SK-N-SH treated with all-trans-retinoic acid at 6 μM for 48 hours (cell line): ENCODE measurements at regions not wholly inside any gene's neighbourhood (a gene's known extent, or its start where the extent isn't known, plus 50 kb on each side); places are given as distances from the start of the nearest gene placed in this dataset.

Experiments
- ATAC-seq: fragments of 200-7000 bp; cut with Tn5 transposase; 3 replicates; pipeline ENCODE4 v1.9.1; 2020; ENCODE audit warnings: mild to moderate bottlenecking, moderate library complexity
- ARNTL ChIP-seq: fragments of 450-650 bp; formaldehyde crosslinking; IDR thresholded peaks from 2 replicates; pipeline ENCODE4 v1.5.0; 2020; ENCODE audit warnings: low read depth, mild to moderate bottlenecking, moderate library complexity, borderline replicate concordance
- BACH2 ChIP-seq: fragments of 250-450 bp; sonication (Bioruptor Pico); IDR thresholded peaks from 2 replicates; pipeline ENCODE4 v1.9.0; 2021; ENCODE audit warnings: mild to moderate bottlenecking, borderline replicate concordance
- CSDC2 ChIP-seq: fragments of 250-450 bp; sonication (Bioruptor Pico); IDR thresholded peaks from 2 replicates; pipeline ENCODE4 v1.5.0; 2020; ENCODE audit warnings: mild to moderate bottlenecking, moderate library complexity
- ESRRG ChIP-seq: fragments of 250-450 bp; sonication (Bioruptor Pico); IDR thresholded peaks from 2 replicates; pipeline ENCODE4 v1.6.1; 2021; ENCODE audit warnings: mild to moderate bottlenecking
- GLIS3 ChIP-seq: fragments of 250-450 bp; sonication (Bioruptor Pico); IDR thresholded peaks from 2 replicates; pipeline ENCODE4 v1.5.0; 2020; ENCODE audit warnings: mild to moderate bottlenecking, moderate library complexity
- ISL1 ChIP-seq: fragments of 250-450 bp; sonication (Bioruptor Pico); IDR thresholded peaks from 2 replicates; pipeline ENCODE4 v2.1.2; 2022; ENCODE audit warnings: mild to moderate bottlenecking, moderate library complexity
- OSR1 ChIP-seq: fragments of 250-450 bp; sonication (Bioruptor Pico); IDR thresholded peaks from 2 replicates; pipeline ENCODE4 v1.8.0; 2022; ENCODE audit warnings: moderate library complexity, mild to moderate bottlenecking, inconsistent platforms
- PPARA ChIP-seq: fragments of 250-450 bp; sonication (Bioruptor Pico); IDR thresholded peaks from 2 replicates; pipeline ENCODE4 v1.5.0; 2020; ENCODE audit warnings: mild to moderate bottlenecking, borderline replicate concordance
- RARB ChIP-seq: fragments of 250-450 bp; sonication (Bioruptor Pico); IDR thresholded peaks from 2 replicates; pipeline ENCODE4 v1.8.0; 2021; ENCODE audit warnings: mild to moderate bottlenecking, moderate library complexity
- SNAI2 ChIP-seq: fragments of 250-450 bp; sonication (Bioruptor Pico); IDR thresholded peaks from 2 replicates; pipeline ENCODE4 v1.5.0; 2020; ENCODE audit warnings: mild to moderate bottlenecking, moderate library complexity
- TCF4 ChIP-seq: fragments of 250-450 bp; sonication (Bioruptor Pico); IDR thresholded peaks from 2 replicates; pipeline ENCODE4 v1.8.0; 2021; ENCODE audit warnings: mild to moderate bottlenecking, moderate library complexity, borderline replicate concordance
- TOX ChIP-seq: fragments of 250-450 bp; sonication (Bioruptor Pico); IDR thresholded peaks from 2 replicates; pipeline ENCODE4 v1.8.0; 2021; ENCODE audit warnings: mild to moderate bottlenecking, moderate library complexity, borderline replicate concordance
- ZC3H10 ChIP-seq: fragments of 250-450 bp; sonication (Bioruptor Pico); IDR thresholded peaks from 2 replicates; pipeline ENCODE4 v1.5.1; 2021; ENCODE audit warnings: mild to moderate bottlenecking, moderate library complexity
- ZFP3 ChIP-seq: fragments of 250-450 bp; sonication (Bioruptor Pico); IDR thresholded peaks from 2 replicates; pipeline ENCODE4 v1.5.0; 2020; ENCODE audit warnings: mild to moderate bottlenecking, moderate library complexity
- ZFP30 ChIP-seq: fragments of 450-650 bp; formaldehyde crosslinking; IDR thresholded peaks from 2 replicates; pipeline ENCODE4 v1.5.0; 2022; ENCODE audit warnings: mild to moderate bottlenecking, moderate library complexity
- ZNF565 ChIP-seq: fragments of 450-650 bp; formaldehyde crosslinking; conservative IDR thresholded peaks from 2 replicates; pipeline ENCODE4 v1.5.0; 2020; ENCODE audit warnings: low read depth, mild to moderate bottlenecking, moderate library complexity
- ZNF8 ChIP-seq: fragments of 450-650 bp; formaldehyde crosslinking; IDR thresholded peaks from 2 replicates; pipeline ENCODE4 v1.5.0; 2020; ENCODE audit warnings: mild to moderate bottlenecking, moderate library complexity
- TF ChIP-seq, protein P1 (sequence below): fragments of 250-450 bp; sonication (Bioruptor Pico); IDR thresholded peaks from 2 replicates; pipeline ENCODE4 v1.5.1; 2021; ENCODE audit warnings: mild to moderate bottlenecking, moderate library complexity
- TF ChIP-seq, protein P2 (sequence below): fragments of 250-450 bp; sonication (Bioruptor Pico); IDR thresholded peaks from 2 replicates; pipeline ENCODE4 v1.5.1; 2020; ENCODE audit warnings: low read depth, mild to moderate bottlenecking, moderate library complexity
- TF ChIP-seq, protein P3 (sequence below): fragments of 250-450 bp; sonication (Bioruptor Pico); IDR thresholded peaks from 2 replicates; pipeline ENCODE4 v1.8.0; 2020; ENCODE audit warnings: mild to moderate bottlenecking, moderate library complexity, borderline replicate concordance
- TF ChIP-seq, protein P4 (sequence below): fragments of 250-450 bp; sonication (Bioruptor Pico); IDR thresholded peaks from 2 replicates; pipeline ENCODE4 v1.5.0; 2020; ENCODE audit warnings: mild to moderate bottlenecking, moderate library complexity
- TF ChIP-seq, protein P5 (sequence below): fragments of 250-450 bp; sonication (Bioruptor Pico); IDR thresholded peaks from 2 replicates; pipeline ENCODE4 v1.8.0; 2021; ENCODE audit warnings: low read depth, mild to moderate bottlenecking, moderate library complexity, borderline replicate concordance

DNA sequence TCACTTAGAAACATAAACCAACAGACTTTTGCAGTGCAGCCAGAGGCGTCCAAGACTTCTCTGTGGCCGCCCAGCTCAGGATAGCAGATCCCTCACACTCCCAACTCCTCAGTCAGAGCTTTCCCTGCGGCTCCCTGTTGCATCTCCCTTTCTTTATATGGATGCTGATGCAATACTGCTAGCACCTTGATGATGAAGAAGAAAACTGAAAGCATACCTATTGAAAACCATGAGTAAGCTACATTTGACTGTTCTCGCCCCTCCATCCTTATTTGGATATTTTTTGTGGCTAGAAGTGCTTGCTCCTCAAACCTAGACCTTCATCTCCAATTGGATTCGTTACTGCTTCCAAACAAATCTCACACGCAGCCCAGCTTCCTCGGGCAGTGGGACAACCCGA lies 57.3 kb upstream of the UBL3 start:
- ATAC-seq: no peak
- TF ChIP-seq ARNTL (CRISPR knock-in tag): no peak
- no peak for TF ChIP-seq SNAI2 (CRISPR knock-in tag)
- no peak for TF ChIP-seq CSDC2 (CRISPR knock-in tag)
- TF ChIP-seq, protein P1, sequence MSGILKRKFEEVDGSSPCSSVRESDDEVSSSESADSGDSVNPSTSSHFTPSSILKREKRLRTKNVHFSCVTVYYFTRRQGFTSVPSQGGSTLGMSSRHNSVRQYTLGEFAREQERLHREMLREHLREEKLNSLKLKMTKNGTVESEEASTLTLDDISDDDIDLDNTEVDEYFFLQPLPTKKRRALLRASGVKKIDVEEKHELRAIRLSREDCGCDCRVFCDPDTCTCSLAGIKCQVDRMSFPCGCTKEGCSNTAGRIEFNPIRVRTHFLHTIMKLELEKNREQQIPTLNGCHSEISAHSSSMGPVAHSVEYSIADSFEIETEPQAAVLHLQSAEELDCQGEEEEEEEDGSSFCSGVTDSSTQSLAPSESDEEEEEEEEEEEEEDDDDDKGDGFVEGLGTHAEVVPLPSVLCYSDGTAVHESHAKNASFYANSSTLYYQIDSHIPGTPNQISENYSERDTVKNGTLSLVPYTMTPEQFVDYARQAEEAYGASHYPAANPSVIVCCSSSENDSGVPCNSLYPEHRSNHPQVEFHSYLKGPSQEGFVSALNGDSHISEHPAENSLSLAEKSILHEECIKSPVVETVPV (CRISPR knock-in tag): no peak
- TF ChIP-seq, protein P2, sequence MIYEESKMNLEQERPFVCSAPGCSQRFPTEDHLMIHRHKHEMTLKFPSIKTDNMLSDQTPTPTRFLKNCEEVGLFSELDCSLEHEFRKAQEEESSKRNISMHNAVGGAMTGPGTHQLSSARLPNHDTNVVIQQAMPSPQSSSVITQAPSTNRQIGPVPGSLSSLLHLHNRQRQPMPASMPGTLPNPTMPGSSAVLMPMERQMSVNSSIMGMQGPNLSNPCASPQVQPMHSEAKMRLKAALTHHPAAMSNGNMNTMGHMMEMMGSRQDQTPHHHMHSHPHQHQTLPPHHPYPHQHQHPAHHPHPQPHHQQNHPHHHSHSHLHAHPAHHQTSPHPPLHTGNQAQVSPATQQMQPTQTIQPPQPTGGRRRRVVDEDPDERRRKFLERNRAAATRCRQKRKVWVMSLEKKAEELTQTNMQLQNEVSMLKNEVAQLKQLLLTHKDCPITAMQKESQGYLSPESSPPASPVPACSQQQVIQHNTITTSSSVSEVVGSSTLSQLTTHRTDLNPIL (CRISPR knock-in tag): no peak
- no peak for TF ChIP-seq PPARA (CRISPR knock-in tag)
- no peak for TF ChIP-seq GLIS3 (CRISPR knock-in tag)
- TF ChIP-seq BACH2 (CRISPR knock-in tag): no peak
- TF ChIP-seq ZFP30: no peak
- TF ChIP-seq, protein P3, sequence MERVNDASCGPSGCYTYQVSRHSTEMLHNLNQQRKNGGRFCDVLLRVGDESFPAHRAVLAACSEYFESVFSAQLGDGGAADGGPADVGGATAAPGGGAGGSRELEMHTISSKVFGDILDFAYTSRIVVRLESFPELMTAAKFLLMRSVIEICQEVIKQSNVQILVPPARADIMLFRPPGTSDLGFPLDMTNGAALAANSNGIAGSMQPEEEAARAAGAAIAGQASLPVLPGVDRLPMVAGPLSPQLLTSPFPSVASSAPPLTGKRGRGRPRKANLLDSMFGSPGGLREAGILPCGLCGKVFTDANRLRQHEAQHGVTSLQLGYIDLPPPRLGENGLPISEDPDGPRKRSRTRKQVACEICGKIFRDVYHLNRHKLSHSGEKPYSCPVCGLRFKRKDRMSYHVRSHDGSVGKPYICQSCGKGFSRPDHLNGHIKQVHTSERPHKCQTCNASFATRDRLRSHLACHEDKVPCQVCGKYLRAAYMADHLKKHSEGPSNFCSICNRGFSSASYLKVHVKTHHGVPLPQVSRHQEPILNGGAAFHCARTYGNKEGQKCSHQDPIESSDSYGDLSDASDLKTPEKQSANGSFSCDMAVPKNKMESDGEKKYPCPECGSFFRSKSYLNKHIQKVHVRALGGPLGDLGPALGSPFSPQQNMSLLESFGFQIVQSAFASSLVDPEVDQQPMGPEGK (CRISPR knock-in tag): no peak
- no peak for TF ChIP-seq ESRRG (CRISPR knock-in tag)
- TF ChIP-seq, protein P4, sequence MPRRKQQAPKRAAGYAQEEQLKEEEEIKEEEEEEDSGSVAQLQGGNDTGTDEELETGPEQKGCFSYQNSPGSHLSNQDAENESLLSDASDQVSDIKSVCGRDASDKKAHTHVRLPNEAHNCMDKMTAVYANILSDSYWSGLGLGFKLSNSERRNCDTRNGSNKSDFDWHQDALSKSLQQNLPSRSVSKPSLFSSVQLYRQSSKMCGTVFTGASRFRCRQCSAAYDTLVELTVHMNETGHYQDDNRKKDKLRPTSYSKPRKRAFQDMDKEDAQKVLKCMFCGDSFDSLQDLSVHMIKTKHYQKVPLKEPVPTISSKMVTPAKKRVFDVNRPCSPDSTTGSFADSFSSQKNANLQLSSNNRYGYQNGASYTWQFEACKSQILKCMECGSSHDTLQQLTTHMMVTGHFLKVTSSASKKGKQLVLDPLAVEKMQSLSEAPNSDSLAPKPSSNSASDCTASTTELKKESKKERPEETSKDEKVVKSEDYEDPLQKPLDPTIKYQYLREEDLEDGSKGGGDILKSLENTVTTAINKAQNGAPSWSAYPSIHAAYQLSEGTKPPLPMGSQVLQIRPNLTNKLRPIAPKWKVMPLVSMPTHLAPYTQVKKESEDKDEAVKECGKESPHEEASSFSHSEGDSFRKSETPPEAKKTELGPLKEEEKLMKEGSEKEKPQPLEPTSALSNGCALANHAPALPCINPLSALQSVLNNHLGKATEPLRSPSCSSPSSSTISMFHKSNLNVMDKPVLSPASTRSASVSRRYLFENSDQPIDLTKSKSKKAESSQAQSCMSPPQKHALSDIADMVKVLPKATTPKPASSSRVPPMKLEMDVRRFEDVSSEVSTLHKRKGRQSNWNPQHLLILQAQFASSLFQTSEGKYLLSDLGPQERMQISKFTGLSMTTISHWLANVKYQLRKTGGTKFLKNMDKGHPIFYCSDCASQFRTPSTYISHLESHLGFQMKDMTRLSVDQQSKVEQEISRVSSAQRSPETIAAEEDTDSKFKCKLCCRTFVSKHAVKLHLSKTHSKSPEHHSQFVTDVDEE: no peak

DNA sequence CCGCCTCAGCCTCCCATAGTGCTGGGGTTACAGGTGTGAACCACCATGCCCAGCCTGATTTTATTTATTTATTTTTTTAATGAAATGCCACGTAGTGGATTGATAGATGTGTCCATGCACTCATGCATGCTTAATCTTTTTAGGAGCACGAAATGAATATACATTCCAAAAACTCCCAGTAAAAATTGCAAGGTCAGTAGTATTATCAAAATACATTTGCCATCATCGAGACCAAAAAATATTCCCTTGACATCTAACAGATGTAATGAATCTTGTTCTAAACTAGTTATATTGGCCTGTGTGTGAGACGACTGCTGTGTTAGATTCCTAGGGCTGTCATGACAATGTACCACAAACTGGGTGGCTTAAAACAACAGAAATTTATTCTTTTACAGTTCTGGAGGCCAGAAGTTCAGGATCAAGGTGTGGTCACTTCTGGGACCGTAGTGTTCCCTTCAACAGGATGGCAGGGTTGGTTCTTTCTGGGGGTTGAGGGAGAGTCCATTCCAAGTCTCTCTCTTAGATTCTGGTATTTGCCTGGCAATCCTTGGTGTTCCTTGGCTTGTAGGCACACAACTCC lies 56.1 kb upstream of the UBL3 start:
- ATAC-seq: no peak
- TF ChIP-seq ESRRG (CRISPR knock-in tag) (no peak), GLIS3 (CRISPR knock-in tag) (no peak), ZNF8 (no peak), CSDC2 (CRISPR knock-in tag) (no peak), TCF4 (no peak), ISL1 (CRISPR knock-in tag) (no peak), ZFP30 (no peak), RARB (CRISPR knock-in tag) (no peak), OSR1 (CRISPR knock-in tag) (no peak)
- TF ChIP-seq, protein P5, sequence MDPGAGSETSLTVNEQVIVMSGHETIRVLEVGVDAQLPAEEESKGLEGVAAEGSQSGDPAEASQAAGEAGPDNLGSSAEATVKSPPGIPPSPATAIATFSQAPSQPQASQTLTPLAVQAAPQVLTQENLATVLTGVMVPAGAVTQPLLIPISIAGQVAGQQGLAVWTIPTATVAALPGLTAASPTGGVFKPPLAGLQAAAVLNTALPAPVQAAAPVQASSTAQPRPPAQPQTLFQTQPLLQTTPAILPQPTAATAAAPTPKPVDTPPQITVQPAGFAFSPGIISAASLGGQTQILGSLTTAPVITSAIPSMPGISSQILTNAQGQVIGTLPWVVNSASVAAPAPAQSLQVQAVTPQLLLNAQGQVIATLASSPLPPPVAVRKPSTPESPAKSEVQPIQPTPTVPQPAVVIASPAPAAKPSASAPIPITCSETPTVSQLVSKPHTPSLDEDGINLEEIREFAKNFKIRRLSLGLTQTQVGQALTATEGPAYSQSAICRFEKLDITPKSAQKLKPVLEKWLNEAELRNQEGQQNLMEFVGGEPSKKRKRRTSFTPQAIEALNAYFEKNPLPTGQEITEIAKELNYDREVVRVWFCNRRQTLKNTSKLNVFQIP: no peak
- TF ChIP-seq, protein P1 (CRISPR knock-in tag): no peak

DNA sequence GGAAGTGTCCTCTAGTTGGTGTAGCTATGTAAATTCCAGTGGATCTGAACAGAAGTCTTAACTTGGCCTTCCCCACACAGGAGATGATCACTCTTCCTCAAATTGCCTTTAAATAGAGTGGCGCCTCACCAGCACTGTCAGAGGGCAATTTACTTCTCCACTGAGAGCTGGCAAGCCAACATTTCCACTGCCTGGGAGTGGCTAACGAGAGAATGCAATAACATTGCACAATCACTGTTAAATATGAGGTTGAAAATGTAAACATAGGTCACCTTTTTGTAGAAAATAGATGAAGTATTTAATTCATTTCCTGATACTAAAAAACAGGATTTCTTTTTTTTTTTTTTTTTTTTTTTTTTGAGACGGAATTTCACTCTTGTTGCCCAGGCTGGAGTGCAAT lies 55.4 kb upstream of the UBL3 start:
- ATAC-seq: no peak
- TF ChIP-seq, protein P3 (CRISPR knock-in tag): no peak
- TF ChIP-seq ISL1 (CRISPR knock-in tag) (no peak), ZFP3 (CRISPR knock-in tag) (no peak), GLIS3 (CRISPR knock-in tag) (no peak), ZNF565 (CRISPR knock-in tag) (no peak), ZC3H10 (CRISPR knock-in tag) (no peak), TOX (CRISPR knock-in tag) (no peak)
- TF ChIP-seq, protein P4: no peak
